ENCODE measurements at regions not wholly inside any gene's neighbourhood (a gene's known extent, or its start where the extent isn't known, plus 50 kb on each side); places are given as distances from the start of the nearest gene placed in this dataset.

DNA sequence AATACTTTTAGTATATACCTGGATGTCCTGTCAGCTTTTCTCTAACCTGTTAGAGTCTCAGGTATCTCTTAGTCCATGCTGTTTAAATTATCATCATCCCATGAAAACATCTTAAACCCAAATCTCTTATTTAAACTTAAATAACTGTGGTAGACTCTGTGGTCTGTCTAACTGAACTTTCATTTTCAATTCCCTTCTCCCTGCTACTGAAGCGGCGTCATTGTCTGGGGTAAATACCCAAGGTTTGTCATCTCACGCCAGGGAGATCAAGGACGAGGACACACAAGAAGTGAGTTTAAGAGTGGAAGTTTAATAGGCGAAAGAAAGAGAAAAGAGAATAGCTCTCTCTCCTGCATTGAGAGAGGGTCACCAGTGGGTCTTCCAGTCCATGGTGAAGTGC is 804.4 kb upstream of the CELF2 start:
- TF ChIP-seq FOXM1 (IDR thresholded peaks at IDR 0.05; ENCODE audit: borderline replicate concordance, low read depth) (no peak), EGR1 (IDR thresholded peaks at IDR 0.05) (no peak)

- TF ChIP-seq REST (IDR thresholded peaks at IDR 0.05; ENCODE audit: low read depth) (no peak), CEBPB (IDR thresholded peaks at IDR 0.05) (no peak), TAF1 (IDR thresholded peaks at IDR 0.05; ENCODE audit: low read depth) (no peak)
Measured at GRCh38 chr10:10222304-10222841, 795.3 kb upstream of the CELF2 start.

- TF ChIP-seq RAD21 (IDR thresholded peaks at IDR 0.05; ENCODE audit: low read depth), result no peak
- TF ChIP-seq TEAD4 (IDR thresholded peaks at IDR 0.05), result no peak
- no peak for TF ChIP-seq CREB1 (IDR thresholded peaks at IDR 0.05; ENCODE audit: low read depth)
- TF ChIP-seq EGR1 (IDR thresholded peaks at IDR 0.05), result no peak
- TF ChIP-seq CEBPB (IDR thresholded peaks at IDR 0.05), result no peak
- TF ChIP-seq, protein P1, sequence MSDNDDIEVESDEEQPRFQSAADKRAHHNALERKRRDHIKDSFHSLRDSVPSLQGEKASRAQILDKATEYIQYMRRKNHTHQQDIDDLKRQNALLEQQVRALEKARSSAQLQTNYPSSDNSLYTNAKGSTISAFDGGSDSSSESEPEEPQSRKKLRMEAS (IDR thresholded peaks at IDR 0.05), result no peak
- TF ChIP-seq FOXM1 (IDR thresholded peaks at IDR 0.05; ENCODE audit: borderline replicate concordance, low read depth), result no peak
- TF ChIP-seq NFIC (IDR thresholded peaks at IDR 0.05), result no peak
- no peak for TF ChIP-seq EP300 (IDR thresholded peaks at IDR 0.05; ENCODE audit: borderline replicate concordance)
- no peak for TF ChIP-seq REST (IDR thresholded peaks at IDR 0.05; ENCODE audit: low read depth)
- TF ChIP-seq TAF1 (IDR thresholded peaks at IDR 0.05; ENCODE audit: low read depth), result no peak
- no peak for TF ChIP-seq ZBTB7A (IDR thresholded peaks at IDR 0.05; ENCODE audit: low read depth)
- TF ChIP-seq TCF12 (IDR thresholded peaks at IDR 0.05; ENCODE audit: low read depth), result no peak
- TF ChIP-seq, protein P2, sequence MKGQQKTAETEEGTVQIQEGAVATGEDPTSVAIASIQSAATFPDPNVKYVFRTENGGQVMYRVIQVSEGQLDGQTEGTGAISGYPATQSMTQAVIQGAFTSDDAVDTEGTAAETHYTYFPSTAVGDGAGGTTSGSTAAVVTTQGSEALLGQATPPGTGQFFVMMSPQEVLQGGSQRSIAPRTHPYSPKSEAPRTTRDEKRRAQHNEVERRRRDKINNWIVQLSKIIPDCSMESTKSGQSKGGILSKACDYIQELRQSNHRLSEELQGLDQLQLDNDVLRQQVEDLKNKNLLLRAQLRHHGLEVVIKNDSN (IDR thresholded peaks at IDR 0.05), result no peak
- TF ChIP-seq YY1 (IDR thresholded peaks at IDR 0.05; ENCODE audit: low read depth), result no peak
Measured at GRCh38 chr10:10223131-10223530, 794.5 kb upstream of the CELF2 start.

GRCh38 chr10:10225136-10225676 is 792.5 kb upstream of the CELF2 start:
- TF ChIP-seq YY1 (IDR thresholded peaks at IDR 0.05; ENCODE audit: low read depth) (no peak), REST (IDR thresholded peaks at IDR 0.05; ENCODE audit: low read depth) (no peak)
- TF ChIP-seq, protein P1 (IDR thresholded peaks at IDR 0.05), result no peak
- TF ChIP-seq, protein P2 (IDR thresholded peaks at IDR 0.05), result no peak

DNA sequence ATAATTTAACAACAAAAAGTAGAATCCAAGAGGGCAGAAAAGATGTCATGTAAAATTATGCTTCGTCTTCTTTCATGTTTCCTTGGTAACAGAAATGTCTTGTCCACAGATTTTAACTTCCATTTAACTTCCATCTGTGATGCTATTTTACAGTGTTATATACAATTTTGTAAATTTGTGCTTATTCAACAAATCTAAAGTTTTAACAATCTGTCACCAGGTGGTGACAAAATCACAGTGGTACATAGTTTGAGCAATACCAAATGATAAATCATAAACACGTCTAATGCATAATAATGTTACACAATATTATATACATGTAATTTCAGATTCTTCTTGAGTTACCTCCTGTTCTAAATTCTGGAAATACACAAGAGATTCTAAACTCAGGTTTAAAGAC is 784.4 kb upstream of the CELF2 start:
- no peak for TF ChIP-seq TEAD4 (IDR thresholded peaks at IDR 0.05)
- TF ChIP-seq TCF12 (IDR thresholded peaks at IDR 0.05; ENCODE audit: low read depth), result no peak
- no peak for TF ChIP-seq FOXM1 (IDR thresholded peaks at IDR 0.05; ENCODE audit: borderline replicate concordance, low read depth)
- TF ChIP-seq TAF1 (IDR thresholded peaks at IDR 0.05; ENCODE audit: low read depth), result no peak
- TF ChIP-seq CREB1 (IDR thresholded peaks at IDR 0.05; ENCODE audit: low read depth), result no peak
- TF ChIP-seq RAD21 (IDR thresholded peaks at IDR 0.05; ENCODE audit: low read depth), result no peak
- no peak for TF ChIP-seq ZBTB7A (IDR thresholded peaks at IDR 0.05; ENCODE audit: low read depth)
- no peak for TF ChIP-seq CEBPB (IDR thresholded peaks at IDR 0.05)
- TF ChIP-seq, protein P2 (IDR thresholded peaks at IDR 0.05), result no peak
- no peak for TF ChIP-seq NFIC (IDR thresholded peaks at IDR 0.05)
- no peak for TF ChIP-seq EP300 (IDR thresholded peaks at IDR 0.05; ENCODE audit: borderline replicate concordance)
- no peak for TF ChIP-seq EGR1 (IDR thresholded peaks at IDR 0.05)
- TF ChIP-seq YY1 (IDR thresholded peaks at IDR 0.05; ENCODE audit: low read depth), result no peak
- TF ChIP-seq, protein P1 (IDR thresholded peaks at IDR 0.05), result no peak
- TF ChIP-seq REST (IDR thresholded peaks at IDR 0.05; ENCODE audit: low read depth), result no peak
